ENCODE measurements at regions not wholly inside any gene's neighbourhood (a gene's known extent, or its start where the extent isn't known, plus 50 kb on each side); places are given as distances from the start of the nearest gene placed in this dataset.

DNA sequence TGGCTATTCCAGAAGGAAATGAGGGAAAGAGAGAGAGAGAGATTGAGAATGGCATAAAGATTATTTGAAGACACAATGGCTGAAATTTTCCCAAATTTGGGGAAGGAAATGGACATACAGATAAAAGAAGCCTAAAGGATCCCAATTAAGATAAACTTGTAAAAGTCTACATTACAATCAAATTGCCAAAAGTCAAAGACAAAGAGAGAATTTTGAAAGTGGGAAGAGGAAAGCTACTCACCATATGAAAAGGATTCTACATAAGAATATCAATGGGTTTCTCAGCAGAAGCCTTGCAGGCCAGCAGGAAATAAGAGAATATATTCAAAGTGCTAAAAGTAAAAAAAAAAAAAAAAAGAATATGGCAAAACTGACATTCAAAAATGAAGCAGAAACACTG is 233.0 kb upstream of the NFIA start:
- TF ChIP-seq, protein P1, sequence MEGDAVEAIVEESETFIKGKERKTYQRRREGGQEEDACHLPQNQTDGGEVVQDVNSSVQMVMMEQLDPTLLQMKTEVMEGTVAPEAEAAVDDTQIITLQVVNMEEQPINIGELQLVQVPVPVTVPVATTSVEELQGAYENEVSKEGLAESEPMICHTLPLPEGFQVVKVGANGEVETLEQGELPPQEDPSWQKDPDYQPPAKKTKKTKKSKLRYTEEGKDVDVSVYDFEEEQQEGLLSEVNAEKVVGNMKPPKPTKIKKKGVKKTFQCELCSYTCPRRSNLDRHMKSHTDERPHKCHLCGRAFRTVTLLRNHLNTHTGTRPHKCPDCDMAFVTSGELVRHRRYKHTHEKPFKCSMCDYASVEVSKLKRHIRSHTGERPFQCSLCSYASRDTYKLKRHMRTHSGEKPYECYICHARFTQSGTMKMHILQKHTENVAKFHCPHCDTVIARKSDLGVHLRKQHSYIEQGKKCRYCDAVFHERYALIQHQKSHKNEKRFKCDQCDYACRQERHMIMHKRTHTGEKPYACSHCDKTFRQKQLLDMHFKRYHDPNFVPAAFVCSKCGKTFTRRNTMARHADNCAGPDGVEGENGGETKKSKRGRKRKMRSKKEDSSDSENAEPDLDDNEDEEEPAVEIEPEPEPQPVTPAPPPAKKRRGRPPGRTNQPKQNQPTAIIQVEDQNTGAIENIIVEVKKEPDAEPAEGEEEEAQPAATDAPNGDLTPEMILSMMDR (IDR thresholded peaks at IDR 0.05; ENCODE audit: low read depth, low read length, poor library complexity, severe bottlenecking): no peak
- TF ChIP-seq EZH2phosphoT487 (IDR thresholded peaks at IDR 0.05; ENCODE audit: borderline replicate concordance, low read length): no peak

Measured in DOHH2 (cell line).